GM19240 (cell line): ENCODE measurements at regions not wholly inside any gene's neighbourhood (a gene's known extent, or its start where the extent isn't known, plus 50 kb on each side); places are given as distances from the start of the nearest gene placed in this dataset.

Experiments used
- DNase-seq: peaks from one replicate; pipeline ENCODE4 v3.0.0; 2011; ENCODE audit warnings: low spot score; ENCODE audit not compliant: insufficient read length

DNA sequence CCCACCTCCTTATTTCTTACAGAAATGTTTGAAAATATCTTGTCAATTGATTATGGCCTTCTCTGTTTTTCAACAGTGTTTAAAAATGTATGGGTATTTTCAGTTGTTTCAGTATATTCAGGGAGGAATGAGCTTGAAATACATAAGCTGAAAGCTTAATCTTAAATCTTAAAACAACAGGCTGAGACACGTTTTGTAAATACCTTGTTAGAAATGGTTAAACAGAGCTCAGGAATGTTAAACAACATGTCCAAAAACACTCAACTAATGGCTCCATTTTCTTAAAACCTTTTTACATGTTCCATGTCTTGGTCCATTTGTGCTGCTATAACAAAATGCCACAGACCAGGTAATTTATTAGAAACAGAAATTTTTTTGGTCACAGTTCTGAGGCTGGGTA, 953.8 kb upstream of the ADGRL2 start:
- DNase-seq, result no peak

DNA sequence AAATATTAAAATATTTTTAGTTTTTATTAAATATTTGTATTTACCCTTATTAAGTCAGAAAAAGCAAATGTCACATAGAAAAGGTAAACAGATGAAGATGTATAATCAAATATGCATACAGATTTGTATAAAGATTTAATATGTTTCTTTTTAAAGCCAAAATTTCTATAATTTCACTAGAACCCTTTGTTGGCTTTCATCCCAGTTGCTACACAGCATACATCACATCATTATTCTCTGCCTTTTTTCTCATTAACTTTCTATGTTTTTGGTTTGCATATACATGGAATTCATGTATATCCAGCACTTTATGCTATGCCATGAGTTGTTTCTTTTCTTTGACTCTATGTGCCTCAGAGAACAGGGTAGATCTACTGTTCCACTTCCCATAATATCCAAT, 957.9 kb upstream of the ADGRL2 start:
- no peak for DNase-seq

DNA sequence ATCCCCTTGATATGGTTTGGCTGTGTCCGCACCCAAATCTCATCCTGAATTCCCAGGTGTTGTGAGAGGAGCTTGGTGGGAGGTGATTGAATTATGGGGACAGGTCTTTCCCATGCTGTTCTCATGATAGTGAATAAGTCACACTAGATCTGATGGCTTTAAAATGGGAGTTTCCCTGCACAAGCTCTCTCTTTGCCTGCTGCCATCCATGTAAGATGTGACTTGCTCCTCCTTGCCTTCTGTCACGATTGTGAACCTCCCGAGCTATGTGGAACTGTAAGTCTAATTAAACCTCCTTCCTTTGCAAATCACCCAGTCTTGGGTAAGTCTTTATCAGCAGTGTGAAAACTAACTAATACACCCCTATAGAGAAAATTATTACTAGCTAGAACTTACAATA, 959.5 kb upstream of the ADGRL2 start:
- DNase-seq, result no peak

DNA sequence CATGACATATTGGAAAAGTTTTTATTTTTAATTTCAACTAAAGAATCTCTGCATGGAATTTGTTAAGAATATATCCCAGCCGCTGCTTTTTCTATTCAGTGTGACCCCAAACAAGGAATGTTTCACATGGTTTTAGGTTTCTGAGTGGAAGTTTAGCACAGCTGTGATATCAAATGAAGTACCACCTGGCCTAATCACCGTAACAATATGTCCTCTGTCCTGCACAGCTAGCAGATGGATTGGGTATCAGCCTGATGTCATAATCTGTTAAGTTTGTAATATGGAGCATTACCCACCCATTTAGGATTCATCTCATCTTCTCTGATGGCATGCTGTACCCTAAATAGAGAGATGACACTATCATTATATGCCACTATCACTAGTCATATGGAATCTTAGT, 963.7 kb upstream of the ADGRL2 start:
- DNase-seq, result no peak

DNA sequence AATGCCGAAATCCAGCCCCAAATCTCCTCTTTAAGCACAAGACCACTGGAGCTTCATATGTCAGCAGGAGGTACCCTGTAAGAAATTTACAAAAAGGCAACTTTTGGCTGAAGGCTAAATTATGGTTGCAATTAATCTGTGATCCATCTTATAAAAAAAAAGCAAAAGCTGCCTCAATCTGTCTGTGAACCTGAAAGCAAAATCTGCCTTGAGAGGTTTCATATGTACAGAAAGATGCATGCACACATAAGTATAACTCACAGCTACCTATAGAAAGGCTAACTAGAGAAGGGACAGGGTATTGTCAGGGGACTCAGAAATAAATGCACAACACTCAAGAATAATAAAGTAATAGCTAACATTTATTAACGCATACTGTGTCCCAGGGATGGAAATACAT, 964.2 kb upstream of the ADGRL2 start:
- DNase-seq, result no peak

DNA sequence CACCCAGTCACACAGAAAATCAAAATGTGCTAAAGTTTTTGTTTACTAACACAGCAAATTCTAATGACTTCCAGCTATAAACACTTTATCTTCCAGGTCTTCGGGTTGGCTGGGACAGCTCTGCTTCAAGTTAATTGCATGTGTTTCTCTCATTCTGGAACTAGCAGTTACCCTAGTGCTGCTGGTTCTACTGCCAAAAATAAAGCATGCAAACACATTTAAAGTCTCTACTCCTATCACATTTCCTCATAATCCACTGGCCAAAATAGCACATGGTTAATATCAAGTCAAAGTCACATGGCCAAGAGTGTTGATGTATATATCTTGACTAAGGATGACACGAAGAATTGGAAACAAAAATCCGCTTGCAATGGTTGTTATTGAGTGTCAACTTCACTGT, 973.1 kb upstream of the ADGRL2 start:
- no peak for DNase-seq

DNA sequence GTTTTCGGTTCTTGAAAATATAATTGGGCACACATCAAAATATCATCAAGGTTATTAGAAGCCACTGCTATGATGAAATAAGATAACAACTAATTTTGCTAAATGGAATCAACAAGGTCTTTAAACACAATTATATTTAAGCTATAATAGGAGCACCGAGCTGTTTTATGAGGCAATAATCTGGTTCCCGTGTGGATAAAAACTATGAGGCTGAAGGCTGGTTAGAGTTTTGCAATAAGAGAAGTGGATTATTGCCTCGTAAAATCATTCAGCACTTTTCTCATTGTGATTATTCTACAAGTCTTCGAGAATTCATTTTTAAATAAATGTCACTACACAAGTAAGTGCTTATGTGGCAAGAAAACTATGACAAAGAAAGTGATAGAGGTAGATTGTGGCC, 975.7 kb upstream of the ADGRL2 start:
- no peak for DNase-seq

DNA sequence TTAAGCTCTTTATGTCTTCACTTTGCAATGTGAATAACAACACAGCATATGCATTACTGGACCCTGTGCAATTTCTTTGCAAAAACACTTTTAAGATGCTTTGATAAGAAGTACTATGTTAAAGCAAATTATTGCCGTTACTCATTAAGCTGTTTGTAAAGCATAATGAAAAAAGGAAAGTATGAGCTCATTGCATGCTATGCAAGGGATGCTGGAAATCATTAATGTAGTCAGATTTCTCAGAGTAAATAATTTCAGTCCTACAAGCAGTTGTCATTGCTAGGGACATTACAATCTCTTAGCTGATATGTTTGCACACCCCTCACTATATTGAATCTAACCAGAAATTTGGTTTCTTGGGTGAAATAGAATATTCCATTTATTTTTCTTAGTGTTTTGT, 982.5 kb upstream of the ADGRL2 start:
- no peak for DNase-seq

DNA sequence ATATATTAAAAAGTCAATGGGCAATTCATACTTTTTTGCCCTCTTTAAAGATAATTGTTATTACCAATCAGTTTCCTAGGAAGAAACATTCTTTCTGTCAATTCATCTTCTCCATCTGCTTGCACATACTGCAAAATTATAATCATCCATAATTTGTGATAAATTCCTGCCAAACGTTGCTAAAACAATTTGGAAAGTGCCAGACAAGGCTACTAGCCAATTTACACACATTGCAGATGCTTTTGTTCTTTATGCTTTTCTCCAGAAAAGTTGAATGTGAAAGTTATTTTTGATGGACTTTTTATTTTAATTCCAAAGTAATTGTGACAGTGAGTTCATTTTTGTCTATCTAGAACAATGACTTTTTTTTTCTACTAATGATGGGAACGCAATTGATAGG, 992.8 kb upstream of the ADGRL2 start:
- DNase-seq, result no peak

DNA sequence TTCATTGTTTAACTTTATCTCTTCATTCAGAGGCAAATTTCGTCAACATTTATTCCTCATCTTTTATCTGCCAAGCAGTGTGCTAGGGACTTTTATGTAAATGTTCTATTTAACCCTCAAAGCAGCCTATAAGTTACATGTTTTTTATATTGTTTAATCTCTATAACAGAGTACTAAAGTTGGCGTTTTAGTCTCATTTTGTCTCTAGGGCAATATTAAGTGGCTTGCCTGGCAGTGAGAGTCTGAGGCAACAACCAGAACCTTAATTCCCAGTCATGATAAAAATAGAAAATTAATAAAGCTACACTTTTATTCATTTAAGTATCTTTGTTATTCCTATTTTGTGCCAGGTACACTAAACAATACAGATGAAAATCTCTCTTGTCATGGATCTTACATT, 994.3 kb upstream of the ADGRL2 start:
- no peak for DNase-seq

DNA sequence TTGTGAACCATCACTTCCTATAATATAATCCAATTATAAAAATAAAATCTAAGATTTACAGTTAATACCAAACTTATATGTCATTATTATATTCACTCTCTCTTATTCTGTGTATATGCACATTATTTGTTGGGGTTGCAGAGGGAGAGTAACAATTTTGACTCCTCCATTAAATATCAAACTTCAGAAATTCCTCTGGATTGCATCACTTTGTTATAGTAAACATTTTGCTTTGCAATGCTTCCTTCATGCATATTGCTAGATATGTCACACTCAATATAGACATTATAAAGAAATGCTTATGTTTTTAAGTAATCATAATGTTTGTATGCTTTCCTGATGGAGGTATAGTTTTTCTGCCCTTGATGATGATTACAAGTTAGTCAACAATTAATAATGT, 999.0 kb upstream of the ADGRL2 start:
- DNase-seq, result no peak

DNA sequence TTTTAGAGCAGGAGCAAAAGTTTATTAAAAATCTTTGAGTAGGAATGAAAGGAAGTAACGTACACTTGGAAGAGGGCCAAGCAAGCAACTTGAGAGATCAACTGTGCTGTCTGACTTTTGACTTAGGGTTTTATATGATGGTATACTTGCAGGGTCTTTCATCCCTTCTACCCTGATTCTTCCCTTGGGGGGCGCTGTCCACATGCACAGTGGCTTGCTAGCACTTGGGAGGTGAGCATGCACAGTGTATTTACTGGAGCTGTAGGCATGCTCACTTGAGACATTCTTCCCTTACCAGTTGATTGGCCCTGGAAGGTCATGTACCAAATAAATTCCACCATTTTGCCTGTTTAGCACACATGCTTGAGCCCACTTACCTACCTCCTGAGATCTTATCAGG, 1001.3 kb upstream of the ADGRL2 start:
- DNase-seq, result no peak

DNA sequence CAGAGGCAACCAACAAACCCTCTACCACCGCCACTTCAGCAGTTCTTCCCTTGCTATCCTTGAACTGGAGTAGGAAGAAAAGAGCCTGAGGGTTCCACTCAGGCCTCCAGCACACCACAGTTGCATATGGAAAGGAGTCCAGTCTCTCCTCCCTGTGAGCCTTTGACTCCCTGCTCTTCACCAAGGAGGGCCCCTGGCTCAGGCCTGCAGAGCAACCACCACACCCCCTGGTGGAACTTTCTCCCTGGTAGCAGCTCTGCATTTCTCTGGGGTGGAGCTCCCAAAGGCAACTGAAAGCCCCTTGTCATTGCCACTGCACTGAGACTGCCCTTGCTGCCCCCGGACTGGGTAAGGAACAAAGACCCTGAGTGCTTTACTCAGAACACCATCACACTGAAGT, 1021.5 kb upstream of the ADGRL2 start:
- no peak for DNase-seq

DNA sequence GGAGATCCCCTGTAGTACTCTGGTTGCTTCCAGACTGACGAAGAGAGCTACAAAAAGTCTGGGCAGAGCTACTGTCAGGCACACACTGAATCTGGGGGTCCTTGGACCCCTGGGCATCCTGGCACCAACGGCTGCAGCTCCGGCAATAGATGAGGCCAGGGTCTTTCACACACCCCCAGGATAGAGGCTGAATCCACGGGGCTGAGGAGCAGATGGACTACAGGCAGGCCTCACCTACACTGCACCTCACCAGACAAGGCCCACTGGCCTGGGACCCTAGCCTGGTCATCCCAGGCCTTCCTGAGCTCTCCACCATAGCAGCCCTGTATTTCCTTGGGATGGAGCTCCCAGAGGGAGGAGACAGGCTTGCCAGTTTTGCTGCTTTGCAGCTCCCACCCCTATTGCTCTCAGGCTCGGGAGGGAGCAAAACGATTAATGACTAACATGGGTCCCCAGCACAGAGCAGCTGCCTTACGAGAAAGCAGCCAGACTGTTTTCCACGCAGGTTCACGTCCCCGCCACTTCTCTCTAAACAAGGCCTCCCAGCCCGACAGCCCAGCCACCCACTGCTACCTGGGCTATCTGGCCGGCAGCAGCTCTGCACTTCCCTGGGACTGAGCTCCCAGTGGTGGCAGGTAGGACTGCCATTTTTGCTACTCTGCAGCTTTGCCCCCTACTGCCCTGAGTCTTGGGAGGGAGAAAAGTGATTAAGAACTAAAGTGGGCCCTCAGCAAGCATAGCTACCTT, 1022.5 kb upstream of the ADGRL2 start:
- DNase-seq, result no peak

DNA sequence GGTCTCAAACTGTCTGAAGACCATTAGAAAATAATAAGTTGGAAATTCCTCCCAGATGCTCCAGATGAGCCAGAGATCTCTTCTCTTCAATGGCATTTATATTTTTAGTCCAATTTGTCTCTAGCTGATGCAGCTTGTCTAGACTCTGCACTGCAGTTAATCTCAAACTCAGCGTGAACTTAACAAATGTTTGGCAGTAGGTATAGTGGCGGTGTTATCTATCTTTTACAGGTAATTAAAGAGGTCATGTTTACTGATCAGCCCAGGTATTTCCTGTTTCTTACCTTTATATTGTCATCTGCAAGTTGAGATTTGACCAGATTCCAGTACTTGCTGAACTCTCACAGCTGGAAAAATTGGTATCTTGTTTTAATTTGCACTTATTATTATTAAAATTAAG, 1024.5 kb upstream of the ADGRL2 start:
- DNase-seq, result no peak

DNA sequence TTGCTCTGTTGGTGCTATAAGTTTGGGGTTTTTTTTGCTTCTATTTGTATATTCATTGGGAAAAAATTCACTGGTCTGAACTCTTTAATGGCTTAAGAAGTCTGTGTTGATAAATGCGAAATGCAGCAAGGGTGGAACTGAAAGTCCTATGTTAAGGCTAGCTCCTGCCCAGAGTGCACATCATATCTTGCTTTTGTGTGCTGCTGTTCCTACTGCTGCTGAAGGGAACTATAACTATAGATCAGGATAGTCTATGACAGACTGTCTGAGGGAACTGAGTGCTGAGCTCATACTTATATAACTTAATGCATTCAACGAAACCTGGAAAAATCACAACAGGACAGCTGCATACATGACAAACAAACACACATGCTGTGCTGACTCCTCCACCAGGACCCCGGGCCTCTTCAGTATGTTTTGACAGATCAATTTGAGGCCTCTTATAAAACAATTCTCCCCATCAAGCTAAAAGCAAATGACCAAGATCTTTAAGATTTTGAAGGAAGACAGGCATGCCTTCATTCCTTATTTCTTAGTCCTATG, 1031.5 kb upstream of the ADGRL2 start:
- no peak for DNase-seq

DNA sequence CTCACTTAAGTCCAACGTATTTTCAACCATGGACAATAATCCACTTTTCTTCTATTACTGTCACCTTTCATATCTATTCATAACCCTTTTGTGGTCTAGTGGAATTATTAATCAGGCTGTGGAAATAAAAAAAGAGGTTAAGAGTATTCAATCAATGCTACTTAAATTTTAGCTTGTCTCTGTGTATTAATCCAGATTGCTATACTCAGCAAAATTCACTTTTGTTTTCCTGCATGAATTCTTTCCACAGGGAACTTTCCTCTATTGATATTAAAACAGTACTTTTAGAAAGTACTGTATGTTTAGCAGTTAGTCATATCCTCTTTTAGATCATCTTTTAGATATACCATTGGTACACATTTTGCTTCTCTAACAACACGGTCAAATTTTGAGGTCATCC, 1033.0 kb upstream of the ADGRL2 start:
- DNase-seq, result no peak

DNA sequence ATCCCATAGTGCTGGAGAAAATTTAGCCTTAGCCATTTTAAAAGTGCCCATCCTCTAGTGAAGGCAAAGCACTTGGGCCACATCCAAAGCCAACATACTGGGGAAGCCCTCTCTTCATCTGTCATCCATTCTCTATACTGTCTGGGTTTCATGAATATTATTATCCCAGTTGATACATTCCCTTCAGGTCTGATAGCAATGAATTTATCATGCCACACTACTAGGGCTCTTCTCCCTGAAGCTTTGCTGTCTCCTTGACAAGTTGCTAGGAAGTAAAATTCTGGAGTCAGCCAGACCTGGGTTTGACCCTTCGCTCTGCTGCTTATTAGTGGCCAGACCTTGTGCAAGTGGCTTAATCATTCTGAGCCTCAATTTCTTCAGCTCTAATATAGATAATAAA, 1041.4 kb upstream of the ADGRL2 start:
- DNase-seq, result no peak

DNA sequence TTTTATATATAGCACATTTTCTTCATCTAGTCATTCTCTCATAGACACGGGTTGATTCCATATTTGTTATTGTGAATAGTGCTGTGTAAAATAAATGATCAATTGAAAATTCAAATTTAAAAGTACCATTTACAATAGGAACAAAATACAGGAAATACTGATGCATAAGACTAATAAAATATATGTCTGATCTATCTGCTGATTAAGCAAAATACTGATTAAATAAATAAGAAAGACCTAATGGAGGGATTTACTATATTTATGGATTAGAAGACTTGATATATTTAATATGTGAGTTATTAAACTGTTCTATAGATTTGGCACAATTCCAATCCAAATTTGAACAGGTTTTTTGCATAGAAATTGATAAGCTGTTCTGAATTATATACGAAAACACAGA, 1044.8 kb upstream of the ADGRL2 start:
- DNase-seq, result no peak

DNA sequence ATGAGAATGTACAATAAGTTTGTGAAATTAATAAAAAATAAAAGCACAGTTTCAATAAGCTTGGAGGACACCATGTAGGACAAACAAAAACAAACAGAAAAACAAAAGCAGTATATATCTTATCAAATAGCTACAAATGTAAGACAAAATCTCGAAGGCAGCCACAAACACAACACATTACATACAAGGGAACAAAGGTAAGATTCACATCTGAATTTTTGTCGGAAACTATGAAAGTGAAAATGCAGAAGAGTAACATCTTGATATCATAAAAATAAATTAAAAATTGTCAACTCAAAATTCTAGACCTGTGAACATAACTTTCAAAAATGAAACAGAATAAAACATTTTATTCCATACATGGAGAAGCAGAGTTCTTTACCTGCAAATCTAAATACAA, 1049.5 kb upstream of the ADGRL2 start:
- DNase-seq, result no peak

DNA sequence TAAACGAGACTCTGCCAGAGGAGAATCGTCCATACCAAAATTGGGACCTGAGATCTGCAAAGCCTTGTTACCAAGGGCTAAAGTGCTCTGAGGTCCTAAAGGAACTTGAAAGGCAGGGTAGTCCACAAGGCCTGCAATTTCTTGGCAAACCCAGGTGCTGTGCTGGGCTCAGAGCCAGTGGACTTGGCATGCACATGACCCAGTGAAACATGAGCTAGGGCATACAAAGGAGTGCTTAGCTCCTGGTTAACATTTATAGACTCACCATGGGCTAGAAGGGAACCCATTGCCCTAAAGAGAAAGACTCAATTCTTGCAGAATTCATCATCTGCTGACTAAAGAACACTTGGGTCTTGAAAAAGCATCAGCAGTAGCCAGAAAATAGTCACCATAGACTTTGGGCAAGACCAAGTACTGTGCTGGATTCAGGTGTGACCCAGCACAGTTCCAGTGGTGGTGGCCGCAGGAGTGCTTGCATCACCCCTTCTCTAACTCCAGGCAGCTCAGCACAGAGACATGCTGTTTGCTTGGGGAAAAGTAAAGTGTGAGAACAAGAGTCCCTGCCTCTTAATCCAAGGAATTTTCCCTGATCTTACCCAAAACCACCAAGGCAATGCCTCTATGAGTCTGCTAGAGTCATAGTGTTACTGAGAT, 1069.4 kb upstream of the ADGRL2 start:
- DNase-seq, result no peak

DNA sequence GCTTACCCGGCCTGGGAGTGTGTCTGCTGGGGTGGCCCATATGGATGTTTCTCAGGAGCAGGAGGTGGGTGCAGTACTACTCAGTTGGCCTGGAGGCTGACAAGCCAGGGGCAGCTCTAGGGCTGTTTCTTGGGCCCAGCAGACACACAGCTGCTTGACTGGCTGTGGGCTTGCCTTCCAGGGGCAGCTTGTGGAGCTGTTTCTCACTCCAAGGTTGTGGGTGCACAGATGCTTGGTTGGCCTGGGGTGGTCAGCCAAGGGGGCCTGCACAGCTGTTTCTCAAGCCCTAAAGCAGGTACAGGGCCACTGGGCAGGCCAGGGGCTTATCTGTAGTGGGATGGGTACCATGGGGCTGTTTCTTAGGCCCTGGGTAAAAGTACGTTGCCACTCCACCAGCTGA, 1078.1 kb upstream of the ADGRL2 start:
- DNase-seq, result no peak

DNA sequence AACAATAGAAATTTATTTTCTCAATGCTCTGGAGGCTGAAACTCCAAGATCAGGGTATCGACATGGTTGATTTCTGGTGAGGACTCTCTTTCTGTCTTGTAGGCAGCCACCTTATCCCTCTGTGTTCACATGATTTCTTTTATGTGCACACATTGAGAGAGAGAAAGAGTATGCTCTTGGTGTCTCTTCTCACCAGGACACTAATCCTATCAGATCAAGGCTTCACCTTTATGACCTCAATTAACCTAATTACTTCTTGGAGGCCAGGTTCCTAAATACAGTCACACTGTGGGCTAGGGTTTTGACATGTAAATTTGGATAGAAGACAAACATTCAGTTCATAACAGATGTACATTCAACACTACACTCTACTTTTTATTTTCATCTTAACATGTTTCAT, 1094.2 kb upstream of the ADGRL2 start:
- DNase-seq, result no peak
